ENCODE measurements at regions not wholly inside any gene's neighbourhood (a gene's known extent, or its start where the extent isn't known, plus 50 kb on each side); places are given as distances from the start of the nearest gene placed in this dataset.

GRCh38 chr1:80181418-80181817 lies 1174.9 kb upstream of the ADGRL4 start:
- H3K9ac ChIP-seq (ENCODE audit: low read length) = no peak overlapping the region
- H3K4me3 ChIP-seq (ENCODE audit: low read depth, low read length, poor library complexity, severe bottlenecking) = no peak overlapping the region
- no peaks in the 10 kb centered on the region for H3K36me3 ChIP-seq (ENCODE audit: insufficient read depth, low read length)
- no peaks in the 10 kb centered on the region for H3K4me1 ChIP-seq (ENCODE audit: insufficient read depth, low read length, severe bottlenecking)
- H3K9me3 ChIP-seq (ENCODE audit: low read length) = no peaks in the 10 kb centered on the region
- H3K9me2 ChIP-seq (ENCODE audit: low read depth, low read length) = no peaks in the 10 kb centered on the region
- H3K4me2 ChIP-seq (ENCODE audit: low read length) = no peak overlapping the region
- no peak overlapping the region for H3K27ac ChIP-seq (ENCODE audit: low read depth, low read length, poor library complexity, severe bottlenecking)
- TF ChIP-seq EZH2 (IDR thresholded peaks at IDR 0.05; ENCODE audit: borderline replicate concordance, low read length) = no peak
- TF ChIP-seq, protein P1, sequence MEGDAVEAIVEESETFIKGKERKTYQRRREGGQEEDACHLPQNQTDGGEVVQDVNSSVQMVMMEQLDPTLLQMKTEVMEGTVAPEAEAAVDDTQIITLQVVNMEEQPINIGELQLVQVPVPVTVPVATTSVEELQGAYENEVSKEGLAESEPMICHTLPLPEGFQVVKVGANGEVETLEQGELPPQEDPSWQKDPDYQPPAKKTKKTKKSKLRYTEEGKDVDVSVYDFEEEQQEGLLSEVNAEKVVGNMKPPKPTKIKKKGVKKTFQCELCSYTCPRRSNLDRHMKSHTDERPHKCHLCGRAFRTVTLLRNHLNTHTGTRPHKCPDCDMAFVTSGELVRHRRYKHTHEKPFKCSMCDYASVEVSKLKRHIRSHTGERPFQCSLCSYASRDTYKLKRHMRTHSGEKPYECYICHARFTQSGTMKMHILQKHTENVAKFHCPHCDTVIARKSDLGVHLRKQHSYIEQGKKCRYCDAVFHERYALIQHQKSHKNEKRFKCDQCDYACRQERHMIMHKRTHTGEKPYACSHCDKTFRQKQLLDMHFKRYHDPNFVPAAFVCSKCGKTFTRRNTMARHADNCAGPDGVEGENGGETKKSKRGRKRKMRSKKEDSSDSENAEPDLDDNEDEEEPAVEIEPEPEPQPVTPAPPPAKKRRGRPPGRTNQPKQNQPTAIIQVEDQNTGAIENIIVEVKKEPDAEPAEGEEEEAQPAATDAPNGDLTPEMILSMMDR (IDR thresholded peaks at IDR 0.05; ENCODE audit: low read length) = no peak
- no peaks in the 10 kb centered on the region for H3F3A ChIP-seq (ENCODE audit: insufficient read depth, low read length)
- no peaks in the 10 kb centered on the region for H3K27me3 ChIP-seq (ENCODE audit: insufficient read depth, low read length)
- no peaks in the 10 kb centered on the region for H3K79me2 ChIP-seq (ENCODE audit: insufficient read depth, low read length)
- H4K20me1 ChIP-seq (ENCODE audit: insufficient read depth, low read length) = no peaks in the 10 kb centered on the region
- no peak overlapping the region for H2AFZ ChIP-seq (ENCODE audit: low read length)

GRCh38 chr1:80171631-80172030 lies 1165.1 kb upstream of the ADGRL4 start:
- Histone ChIP-seq H3K9me2 (ENCODE audit: low read depth, low read length) (no peaks in the 10 kb centered on the region), H3F3A (ENCODE audit: insufficient read depth, low read length) (no peaks in the 10 kb centered on the region)
- TF ChIP-seq, protein P1 (IDR thresholded peaks at IDR 0.05; ENCODE audit: low read length) = no peak
- no peak for TF ChIP-seq EZH2 (IDR thresholded peaks at IDR 0.05; ENCODE audit: borderline replicate concordance, low read length)

GRCh38 chr1:80170811-80171485 lies 1164.4 kb upstream of the ADGRL4 start:
- Histone ChIP-seq H3K4me1 (ENCODE audit: insufficient read depth, low read length, severe bottlenecking) (no peaks in the 10 kb centered on the region), H2AFZ (ENCODE audit: low read length) (no peak overlapping the region), H3K9me2 (ENCODE audit: low read depth, low read length) (no peaks in the 10 kb centered on the region), H3K36me3 (ENCODE audit: insufficient read depth, low read length) (no peaks in the 10 kb centered on the region), H3K27ac (ENCODE audit: low read depth, low read length, poor library complexity, severe bottlenecking) (no peak overlapping the region), H3K79me2 (ENCODE audit: insufficient read depth, low read length) (no peaks in the 10 kb centered on the region), H3K27me3 (ENCODE audit: insufficient read depth, low read length) (no peaks in the 10 kb centered on the region), H3K9ac (ENCODE audit: low read length) (no peak overlapping the region), H3K9me3 (ENCODE audit: low read length) (no peaks in the 10 kb centered on the region), H4K20me1 (ENCODE audit: insufficient read depth, low read length) (no peaks in the 10 kb centered on the region), H3K4me2 (ENCODE audit: low read length) (no peak overlapping the region), H3K4me3 (ENCODE audit: low read depth, low read length, poor library complexity, severe bottlenecking) (no peak overlapping the region), H3F3A (ENCODE audit: insufficient read depth, low read length) (no peaks in the 10 kb centered on the region)
- TF ChIP-seq, protein P1 (IDR thresholded peaks at IDR 0.05; ENCODE audit: low read length) = no peak
- TF ChIP-seq EZH2 (IDR thresholded peaks at IDR 0.05; ENCODE audit: borderline replicate concordance, low read length) = no peak

More at GRCh38 chr1:80171631-80172030, 1165.1 kb upstream of the ADGRL4 start:
- no peak overlapping the region for H3K9ac ChIP-seq (ENCODE audit: low read length)
- no peaks in the 10 kb centered on the region for H3K79me2 ChIP-seq (ENCODE audit: insufficient read depth, low read length)
- H3K27ac ChIP-seq (ENCODE audit: low read depth, low read length, poor library complexity, severe bottlenecking) = no peak overlapping the region
- H3K36me3 ChIP-seq (ENCODE audit: insufficient read depth, low read length) = no peaks in the 10 kb centered on the region
- no peaks in the 10 kb centered on the region for H4K20me1 ChIP-seq (ENCODE audit: insufficient read depth, low read length)
- no peaks in the 10 kb centered on the region for H3K9me3 ChIP-seq (ENCODE audit: low read length)
- no peak overlapping the region for H2AFZ ChIP-seq (ENCODE audit: low read length)
- H3K4me2 ChIP-seq (ENCODE audit: low read length) = no peak overlapping the region
- no peak overlapping the region for H3K4me3 ChIP-seq (ENCODE audit: low read depth, low read length, poor library complexity, severe bottlenecking)
- no peaks in the 10 kb centered on the region for H3K4me1 ChIP-seq (ENCODE audit: insufficient read depth, low read length, severe bottlenecking)
- H3K27me3 ChIP-seq (ENCODE audit: insufficient read depth, low read length) = no peaks in the 10 kb centered on the region
